ENCODE measurements at regions not wholly inside any gene's neighbourhood (a gene's known extent, or its start where the extent isn't known, plus 50 kb on each side); places are given as distances from the start of the nearest gene placed in this dataset.

- TF ChIP-seq EZH2 (IDR thresholded peaks at IDR 0.05; ENCODE audit: borderline replicate concordance, low read length): no peak
- no peak for TF ChIP-seq CTCF (conservative IDR thresholded peaks at IDR 0.05 in 1 of 2, IDR thresholded peaks at IDR 0.05 in 1 of 2; ENCODE audit: extremely low read depth in 1 of 2, insufficient read depth in 1 of 2, low read depth in 1 of 2, low read length in 2 of 2)
Observed at GRCh38 chr6:137297887-137298286, 78.7 kb upstream of the IFNGR1 start.
